GM23338 (cell line): ENCODE measurements at regions not wholly inside any gene's neighbourhood (a gene's known extent, or its start where the extent isn't known, plus 50 kb on each side); places are given as distances from the start of the nearest gene placed in this dataset.

Experiments used
- ATAC-seq: fragments of 200-7000 bp; cut with Tn5 transposase; 3 replicates; pipeline ENCODE4 v1.9.1; 2020
- DNase-seq: peaks from one replicate; pipeline ENCODE4 v3.0.0-alpha.2; 2015; ENCODE audit warnings: low spot score
- H2AFZ ChIP-seq: fragments of 200-600 bp; sonication (generic); 2 replicates; pipeline ENCODE4 v1.8.0; 2016; ENCODE audit warnings: antibody characterized with exemption, mild to moderate bottlenecking, moderate library complexity
- H3F3A ChIP-seq: fragments of 200-600 bp; sonication (generic); replicated peaks from 2 replicates; pipeline ENCODE4 v1.8.0; 2017; ENCODE audit warnings: antibody characterized with exemption, mixed run types, low read depth
- H3K27ac ChIP-seq: fragments of 200-600 bp; sonication (generic); 2 replicates; pipeline ENCODE4 v1.6.1; 2016; ENCODE audit warnings: low read depth
- H3K27me3 ChIP-seq: fragments of 200-600 bp; sonication (generic); 2 replicates; pipeline ENCODE4 v1.8.0; 2016; ENCODE audit warnings: mild to moderate bottlenecking, mixed run types, moderate library complexity; ENCODE audit not compliant: insufficient read depth
- H3K36me3 ChIP-seq: fragments of 200-600 bp; sonication (generic); 2 replicates; pipeline ENCODE4 v1.8.0; 2016; ENCODE audit warnings: mild to moderate bottlenecking; ENCODE audit not compliant: insufficient read depth
- H3K4me1 ChIP-seq: fragments of 200-600 bp; sonication (generic); 2 replicates; pipeline ENCODE4 v1.8.0; 2016; ENCODE audit warnings: mild to moderate bottlenecking, moderate library complexity; ENCODE audit not compliant: insufficient read depth
- H3K4me2 ChIP-seq: fragments of 200-600 bp; sonication (generic); 2 replicates; pipeline ENCODE4 v1.7.1; 2017; ENCODE audit warnings: mixed run types
- H3K4me3 ChIP-seq: fragments of 200-600 bp; sonication (generic); 2 replicates; pipeline ENCODE4 v1.6.1; 2016; ENCODE audit warnings: mixed run types
- H3K79me2 ChIP-seq: fragments of 200-600 bp; sonication (generic); replicated peaks from 2 replicates; pipeline ENCODE4 v1.8.0; 2017; ENCODE audit warnings: mild to moderate bottlenecking; ENCODE audit not compliant: insufficient read depth
- H3K9me2 ChIP-seq: fragments of 200-600 bp; sonication (generic); 2 replicates; pipeline ENCODE4 v1.8.0; 2017; ENCODE audit not compliant: insufficient read depth
- H4K20me1 ChIP-seq: fragments of 200-600 bp; sonication (generic); replicated peaks from 2 replicates; pipeline ENCODE4 v1.8.0; 2017; ENCODE audit warnings: mild to moderate bottlenecking; ENCODE audit not compliant: insufficient read depth
- H3K27ac Mint-ChIP-seq: 2 replicates; pipeline ENCODE4 v1.8.0; 2020; ENCODE audit warnings: inconsistent platforms, mild to moderate bottlenecking, moderate library complexity, mixed read lengths
- H3K27me3 Mint-ChIP-seq: 3 replicates; pipeline ENCODE4 v1.8.0; 2022; ENCODE audit warnings: low read depth, mild to moderate bottlenecking, moderate library complexity, mixed read lengths, inconsistent platforms; ENCODE audit not compliant: insufficient read depth, poor library complexity
- H3K36me3 Mint-ChIP-seq: 3 replicates; pipeline ENCODE4 v1.8.0; 2021; ENCODE audit warnings: low read depth, mild to moderate bottlenecking, inconsistent platforms, moderate library complexity, mixed read lengths
- H3K4me1 Mint-ChIP-seq: 3 replicates; pipeline ENCODE4 v1.8.0; 2020; ENCODE audit warnings: mild to moderate bottlenecking, inconsistent platforms, mixed read lengths
- H3K4me3 Mint-ChIP-seq: 3 replicates; pipeline ENCODE4 v1.8.0; 2021; ENCODE audit warnings: moderate library complexity, mild to moderate bottlenecking, inconsistent platforms, mixed read lengths
- H3K9me3 Mint-ChIP-seq: 3 replicates; pipeline ENCODE4 v1.8.0; 2020; ENCODE audit warnings: moderate library complexity, mild to moderate bottlenecking, inconsistent platforms, mixed read lengths
- CREB1 ChIP-seq: fragments of 250-450 bp; sonication (Bioruptor Pico); IDR thresholded peaks from 2 replicates; pipeline ENCODE4 v1.5.0; 2020; ENCODE audit warnings: low read depth, mild to moderate bottlenecking, moderate library complexity
- EZH2 ChIP-seq: fragments of 200-600 bp; sonication (generic); IDR thresholded peaks from one replicate; pipeline ENCODE4 v1.8.0; 2017; ENCODE audit warnings: antibody characterized with exemption, mild to moderate bottlenecking, low read depth; ENCODE audit not compliant: unreplicated experiment
- EZH2phosphoT487 ChIP-seq: fragments of 200-600 bp; sonication (generic); IDR thresholded peaks from one replicate; pipeline ENCODE4 v1.8.1; 2018; ENCODE audit warnings: antibody characterized with exemption; ENCODE audit not compliant: unreplicated experiment
- JUNB ChIP-seq: IDR thresholded peaks from one replicate; pipeline ENCODE4 v1.6.1; 2016; ENCODE audit warnings: antibody characterized with exemption; ENCODE audit not compliant: unreplicated experiment
- NANOG ChIP-seq: IDR thresholded peaks from 2 replicates; pipeline ENCODE4 v1.6.1; 2016; ENCODE audit warnings: antibody characterized with exemption, borderline replicate concordance
- STAT1 ChIP-seq: IDR thresholded peaks from one replicate; pipeline ENCODE4 v1.6.1; 2016; ENCODE audit warnings: antibody characterized with exemption; ENCODE audit not compliant: unreplicated experiment
- ZNF114 ChIP-seq: fragments of 250-450 bp; sonication (Bioruptor Pico); IDR thresholded peaks from 2 replicates; pipeline ENCODE4 v1.5.0; 2020; ENCODE audit warnings: mild to moderate bottlenecking, moderate library complexity
- ZNF331 ChIP-seq: fragments of 250-450 bp; sonication (Bioruptor Pico); IDR thresholded peaks from 2 replicates; pipeline ENCODE4 v1.5.0; 2020; ENCODE audit warnings: low read depth, mild to moderate bottlenecking, moderate library complexity
- TF ChIP-seq, protein P1 (sequence below): fragments of 250-450 bp; sonication (Bioruptor Pico); IDR thresholded peaks from 2 replicates; pipeline ENCODE4 v1.5.0; 2020; ENCODE audit warnings: mild to moderate bottlenecking, moderate library complexity
- TF ChIP-seq, protein P2 (sequence below): IDR thresholded peaks from 2 replicates; pipeline ENCODE4 v1.6.1; 2016; ENCODE audit warnings: antibody characterized with exemption
- TF ChIP-seq, protein P3 (sequence below), 2 experiments: fragments of 200-600 bp in 1 of 2; sonication (generic) in 1 of 2; conservative IDR thresholded peaks; 2 replicates each; pipeline versions ENCODE4 v1.5.1 to v1.6.1; 2016 to 2017; ENCODE audit warnings: antibody characterized with exemption in 2 of 2, low read depth in 2 of 2, mild to moderate bottlenecking in 2 of 2, moderate library complexity in 1 of 2

DNA sequence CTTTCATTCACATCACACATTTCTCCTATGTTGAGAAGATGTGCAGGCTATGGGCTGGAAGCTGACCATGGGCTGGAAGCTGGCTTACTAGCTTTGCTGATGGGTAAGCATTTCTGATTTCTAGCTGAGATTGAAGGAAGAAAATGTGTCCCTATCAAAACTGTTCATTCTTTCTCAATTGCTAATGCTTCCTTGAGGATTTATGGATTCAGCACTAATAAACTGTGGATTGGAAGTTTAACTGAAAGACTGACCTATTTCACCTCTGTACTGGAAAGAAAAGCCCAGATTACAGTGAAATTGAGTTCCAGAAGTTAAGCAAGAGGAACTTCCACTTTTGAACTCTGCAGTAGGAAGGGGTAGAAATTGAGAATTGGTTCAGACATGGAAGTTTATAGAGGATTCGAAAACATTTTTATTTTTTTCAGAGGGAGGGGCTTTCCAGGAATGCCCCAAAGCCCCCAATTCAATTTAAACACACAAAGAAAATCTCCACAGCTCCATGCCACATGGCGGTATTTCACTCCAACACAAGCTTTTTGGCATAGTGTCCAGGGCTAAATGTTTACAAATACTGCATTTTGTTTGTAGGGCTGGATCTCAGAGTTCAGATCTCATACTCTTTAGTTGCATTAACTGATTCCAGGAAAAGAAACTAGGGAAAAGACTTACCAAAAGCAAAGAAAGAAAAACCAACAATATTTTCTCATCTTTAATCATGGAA is 61.2 kb upstream of the ARGLU1 start (continued):
- TF ChIP-seq, protein P1, sequence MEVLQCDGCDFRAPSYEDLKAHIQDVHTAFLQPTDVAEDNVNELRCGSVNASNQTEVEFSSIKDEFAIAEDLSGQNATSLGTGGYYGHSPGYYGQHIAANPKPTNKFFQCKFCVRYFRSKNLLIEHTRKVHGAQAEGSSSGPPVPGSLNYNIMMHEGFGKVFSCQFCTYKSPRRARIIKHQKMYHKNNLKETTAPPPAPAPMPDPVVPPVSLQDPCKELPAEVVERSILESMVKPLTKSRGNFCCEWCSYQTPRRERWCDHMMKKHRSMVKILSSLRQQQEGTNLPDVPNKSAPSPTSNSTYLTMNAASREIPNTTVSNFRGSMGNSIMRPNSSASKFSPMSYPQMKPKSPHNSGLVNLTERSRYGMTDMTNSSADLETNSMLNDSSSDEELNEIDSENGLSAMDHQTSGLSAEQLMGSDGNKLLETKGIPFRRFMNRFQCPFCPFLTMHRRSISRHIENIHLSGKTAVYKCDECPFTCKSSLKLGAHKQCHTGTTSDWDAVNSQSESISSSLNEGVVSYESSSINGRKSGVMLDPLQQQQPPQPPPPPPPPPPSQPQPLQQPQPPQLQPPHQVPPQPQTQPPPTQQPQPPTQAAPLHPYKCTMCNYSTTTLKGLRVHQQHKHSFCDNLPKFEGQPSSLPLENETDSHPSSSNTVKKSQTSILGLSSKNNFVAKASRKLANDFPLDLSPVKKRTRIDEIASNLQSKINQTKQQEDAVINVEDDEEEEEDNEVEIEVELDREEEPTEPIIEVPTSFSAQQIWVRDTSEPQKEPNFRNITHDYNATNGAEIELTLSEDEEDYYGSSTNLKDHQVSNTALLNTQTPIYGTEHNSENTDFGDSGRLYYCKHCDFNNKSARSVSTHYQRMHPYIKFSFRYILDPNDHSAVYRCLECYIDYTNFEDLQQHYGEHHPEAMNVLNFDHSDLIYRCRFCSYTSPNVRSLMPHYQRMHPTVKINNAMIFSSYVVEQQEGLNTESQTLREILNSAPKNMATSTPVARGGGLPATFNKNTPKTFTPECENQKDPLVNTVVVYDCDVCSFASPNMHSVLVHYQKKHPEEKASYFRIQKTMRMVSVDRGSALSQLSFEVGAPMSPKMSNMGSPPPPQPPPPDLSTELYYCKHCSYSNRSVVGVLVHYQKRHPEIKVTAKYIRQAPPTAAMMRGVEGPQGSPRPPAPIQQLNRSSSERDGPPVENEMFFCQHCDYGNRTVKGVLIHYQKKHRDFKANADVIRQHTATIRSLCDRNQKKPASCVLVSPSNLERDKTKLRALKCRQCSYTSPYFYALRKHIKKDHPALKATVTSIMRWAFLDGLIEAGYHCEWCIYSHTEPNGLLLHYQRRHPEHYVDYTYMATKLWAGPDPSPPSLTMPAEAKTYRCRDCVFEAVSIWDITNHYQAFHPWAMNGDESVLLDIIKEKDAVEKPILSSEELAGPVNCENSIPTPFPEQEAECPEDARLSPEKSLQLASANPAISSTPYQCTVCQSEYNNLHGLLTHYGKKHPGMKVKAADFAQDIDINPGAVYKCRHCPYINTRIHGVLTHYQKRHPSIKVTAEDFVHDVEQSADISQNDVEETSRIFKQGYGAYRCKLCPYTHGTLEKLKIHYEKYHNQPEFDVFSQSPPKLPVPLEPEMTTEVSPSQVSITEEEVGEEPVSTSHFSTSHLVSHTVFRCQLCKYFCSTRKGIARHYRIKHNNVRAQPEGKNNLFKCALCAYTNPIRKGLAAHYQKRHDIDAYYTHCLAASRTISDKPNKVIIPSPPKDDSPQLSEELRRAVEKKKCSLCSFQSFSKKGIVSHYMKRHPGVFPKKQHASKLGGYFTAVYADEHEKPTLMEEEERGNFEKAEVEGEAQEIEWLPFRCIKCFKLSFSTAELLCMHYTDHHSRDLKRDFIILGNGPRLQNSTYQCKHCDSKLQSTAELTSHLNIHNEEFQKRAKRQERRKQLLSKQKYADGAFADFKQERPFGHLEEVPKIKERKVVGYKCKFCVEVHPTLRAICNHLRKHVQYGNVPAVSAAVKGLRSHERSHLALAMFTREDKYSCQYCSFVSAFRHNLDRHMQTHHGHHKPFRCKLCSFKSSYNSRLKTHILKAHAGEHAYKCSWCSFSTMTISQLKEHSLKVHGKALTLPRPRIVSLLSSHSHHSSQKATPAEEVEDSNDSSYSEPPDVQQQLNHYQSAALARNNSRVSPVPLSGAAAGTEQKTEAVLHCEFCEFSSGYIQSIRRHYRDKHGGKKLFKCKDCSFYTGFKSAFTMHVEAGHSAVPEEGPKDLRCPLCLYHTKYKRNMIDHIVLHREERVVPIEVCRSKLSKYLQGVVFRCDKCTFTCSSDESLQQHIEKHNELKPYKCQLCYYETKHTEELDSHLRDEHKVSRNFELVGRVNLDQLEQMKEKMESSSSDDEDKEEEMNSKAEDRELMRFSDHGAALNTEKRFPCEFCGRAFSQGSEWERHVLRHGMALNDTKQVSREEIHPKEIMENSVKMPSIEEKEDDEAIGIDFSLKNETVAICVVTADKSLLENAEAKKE = no peak
- TF ChIP-seq ZNF331 (no peak), EZH2 (no peak)

DNA sequence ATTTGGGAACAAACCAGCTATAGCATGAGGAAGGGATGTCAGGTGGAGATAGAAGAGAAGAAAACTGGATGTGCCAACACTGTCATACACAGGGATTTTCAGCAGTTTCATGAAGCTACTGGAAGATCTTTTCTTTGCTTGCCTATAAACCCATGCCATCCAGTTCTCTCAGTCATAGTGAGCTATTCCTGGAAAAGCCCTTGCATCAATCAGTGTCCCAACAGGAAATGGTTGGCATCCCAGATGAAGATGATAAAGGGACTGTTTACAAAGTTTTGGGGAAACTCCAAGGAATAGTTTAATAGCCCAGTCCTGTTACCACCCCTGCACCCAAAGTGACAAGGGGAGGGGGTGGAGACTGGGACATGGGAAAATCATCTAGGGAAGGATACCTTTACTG is 58.5 kb upstream of the ARGLU1 start:
- peaks cover 6% of the 10 kb centered on the region for H3K27me3 Mint-ChIP-seq
- H3K4me1 Mint-ChIP-seq = no peaks in the 10 kb centered on the region
- TF ChIP-seq ZNF331 (no peak), CREB1 (CRISPR knock-in tag) (no peak), EZH2phosphoT487 (no peak), NANOG (no peak), ZNF114 (CRISPR knock-in tag) (no peak), JUNB (no peak), STAT1 (no peak), EZH2 (no peak)
- TF ChIP-seq, protein P2, sequence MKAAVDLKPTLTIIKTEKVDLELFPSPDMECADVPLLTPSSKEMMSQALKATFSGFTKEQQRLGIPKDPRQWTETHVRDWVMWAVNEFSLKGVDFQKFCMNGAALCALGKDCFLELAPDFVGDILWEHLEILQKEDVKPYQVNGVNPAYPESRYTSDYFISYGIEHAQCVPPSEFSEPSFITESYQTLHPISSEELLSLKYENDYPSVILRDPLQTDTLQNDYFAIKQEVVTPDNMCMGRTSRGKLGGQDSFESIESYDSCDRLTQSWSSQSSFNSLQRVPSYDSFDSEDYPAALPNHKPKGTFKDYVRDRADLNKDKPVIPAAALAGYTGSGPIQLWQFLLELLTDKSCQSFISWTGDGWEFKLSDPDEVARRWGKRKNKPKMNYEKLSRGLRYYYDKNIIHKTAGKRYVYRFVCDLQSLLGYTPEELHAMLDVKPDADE = no peak
- TF ChIP-seq, protein P3, sequence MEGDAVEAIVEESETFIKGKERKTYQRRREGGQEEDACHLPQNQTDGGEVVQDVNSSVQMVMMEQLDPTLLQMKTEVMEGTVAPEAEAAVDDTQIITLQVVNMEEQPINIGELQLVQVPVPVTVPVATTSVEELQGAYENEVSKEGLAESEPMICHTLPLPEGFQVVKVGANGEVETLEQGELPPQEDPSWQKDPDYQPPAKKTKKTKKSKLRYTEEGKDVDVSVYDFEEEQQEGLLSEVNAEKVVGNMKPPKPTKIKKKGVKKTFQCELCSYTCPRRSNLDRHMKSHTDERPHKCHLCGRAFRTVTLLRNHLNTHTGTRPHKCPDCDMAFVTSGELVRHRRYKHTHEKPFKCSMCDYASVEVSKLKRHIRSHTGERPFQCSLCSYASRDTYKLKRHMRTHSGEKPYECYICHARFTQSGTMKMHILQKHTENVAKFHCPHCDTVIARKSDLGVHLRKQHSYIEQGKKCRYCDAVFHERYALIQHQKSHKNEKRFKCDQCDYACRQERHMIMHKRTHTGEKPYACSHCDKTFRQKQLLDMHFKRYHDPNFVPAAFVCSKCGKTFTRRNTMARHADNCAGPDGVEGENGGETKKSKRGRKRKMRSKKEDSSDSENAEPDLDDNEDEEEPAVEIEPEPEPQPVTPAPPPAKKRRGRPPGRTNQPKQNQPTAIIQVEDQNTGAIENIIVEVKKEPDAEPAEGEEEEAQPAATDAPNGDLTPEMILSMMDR (conservative IDR thresholded peaks at IDR 0.05; ENCODE audit: low read depth in 2 of 2) = no peak
- Histone ChIP-seq H3K79me2 (no peaks in the 10 kb centered on the region), H3K27me3 (no peaks in the 10 kb centered on the region), H3K27ac (no peak overlapping the region), H3K9me2 (no peaks in the 10 kb centered on the region), H4K20me1 (no peaks in the 10 kb centered on the region), H2AFZ (no peak overlapping the region), H3K4me3 (no peak overlapping the region), H3K36me3 (no peaks in the 10 kb centered on the region), H3K4me2 (no peak overlapping the region), H3K4me1 (no peaks in the 10 kb centered on the region), H3F3A (no peaks in the 10 kb centered on the region)
- no peak for ATAC-seq
- no peak overlapping the region for H3K4me3 Mint-ChIP-seq
- H3K36me3 Mint-ChIP-seq = no peaks in the 10 kb centered on the region
- no peak for DNase-seq
- H3K9me3 Mint-ChIP-seq = no peaks in the 10 kb centered on the region
- H3K27ac Mint-ChIP-seq = no peak overlapping the region
